Hepatocyte (in vitro differentiated cells): ENCODE measurements at regions not wholly inside any gene's neighbourhood (a gene's known extent, or its start where the extent isn't known, plus 50 kb on each side); places are given as distances from the start of the nearest gene placed in this dataset.

Source experiments
- DNase-seq: peaks from one replicate; pipeline ENCODE4 v3.0.0-alpha.2; 2016; ENCODE audit warnings: low spot score
- H2AFZ ChIP-seq: fragments of 200-600 bp; sonication (generic); 2 replicates; pipeline ENCODE4 v1.6.0; 2016; ENCODE audit warnings: antibody characterized with exemption, mild to moderate bottlenecking
- H3K27ac ChIP-seq: fragments of 200-600 bp; sonication (generic); 2 replicates; pipeline ENCODE4 v1.5.1; 2016; ENCODE audit warnings: mild to moderate bottlenecking
- H3K27me3 ChIP-seq: fragments of 200-600 bp; sonication (generic); 2 replicates; pipeline ENCODE4 v1.6.1; 2016
- H3K36me3 ChIP-seq: fragments of 200-600 bp; sonication (generic); replicated peaks from 2 replicates; pipeline ENCODE4 v1.5.1; 2016; ENCODE audit warnings: low read depth; ENCODE audit not compliant: insufficient read depth
- H3K4me1 ChIP-seq: fragments of 200-600 bp; sonication (generic); 2 replicates; pipeline ENCODE4 v1.5.1; 2016; ENCODE audit warnings: mild to moderate bottlenecking, moderate library complexity; ENCODE audit not compliant: insufficient read depth
- H3K4me2 ChIP-seq: fragments of 200-600 bp; sonication (generic); 2 replicates; pipeline ENCODE4 v1.6.0; 2016
- H3K4me3 ChIP-seq: fragments of 200-600 bp; sonication (generic); 2 replicates; pipeline ENCODE4 v1.5.1; 2016; ENCODE audit warnings: mild to moderate bottlenecking
- H3K79me2 ChIP-seq: fragments of 200-600 bp; sonication (generic); 2 replicates; pipeline ENCODE4 v1.6.0; 2017; ENCODE audit warnings: mild to moderate bottlenecking
- H3K9me2 ChIP-seq: fragments of 200-600 bp; sonication (generic); replicated peaks from 2 replicates; pipeline ENCODE4 v1.6.0; 2017; ENCODE audit warnings: mild to moderate bottlenecking; ENCODE audit not compliant: insufficient read depth
- H3K9me3 ChIP-seq: fragments of 200-600 bp; sonication (generic); 2 replicates; pipeline ENCODE4 v1.5.1; 2016; ENCODE audit warnings: low read depth, mild to moderate bottlenecking
- H4K20me1 ChIP-seq: fragments of 200-600 bp; sonication (generic); 2 replicates; pipeline ENCODE4 v1.6.0; 2016; ENCODE audit warnings: mild to moderate bottlenecking; ENCODE audit not compliant: insufficient read depth, poor library complexity, severe bottlenecking
- EZH2 ChIP-seq: fragments of 200-600 bp; sonication (generic); IDR thresholded peaks from 2 replicates; pipeline ENCODE4 v1.6.1; 2016; ENCODE audit warnings: antibody characterized with exemption, mild to moderate bottlenecking, borderline replicate concordance
- EZH2phosphoT487 ChIP-seq: fragments of 200-600 bp; sonication (generic); IDR thresholded peaks from one replicate; pipeline ENCODE4 v1.6.1; 2018; ENCODE audit warnings: antibody characterized with exemption, mild to moderate bottlenecking, low read depth, moderate library complexity; ENCODE audit not compliant: unreplicated experiment, severe bottlenecking
- WGBS: methylation state at CpG from one replicate; pipeline ENCODE4 v1.1.6; 2016; ENCODE audit warnings: low lambda C conversion rate; ENCODE audit errors: missing lambda C conversion rate; 5-methylcytosine and 5-hydroxymethylcytosine counted together
- TF ChIP-seq, protein P1 (sequence below): fragments of 200-600 bp; sonication (generic); IDR thresholded peaks from 2 replicates; pipeline ENCODE4 v1.5.1; 2016; ENCODE audit warnings: antibody characterized with exemption, mild to moderate bottlenecking; ENCODE audit not compliant: poor library complexity

DNA sequence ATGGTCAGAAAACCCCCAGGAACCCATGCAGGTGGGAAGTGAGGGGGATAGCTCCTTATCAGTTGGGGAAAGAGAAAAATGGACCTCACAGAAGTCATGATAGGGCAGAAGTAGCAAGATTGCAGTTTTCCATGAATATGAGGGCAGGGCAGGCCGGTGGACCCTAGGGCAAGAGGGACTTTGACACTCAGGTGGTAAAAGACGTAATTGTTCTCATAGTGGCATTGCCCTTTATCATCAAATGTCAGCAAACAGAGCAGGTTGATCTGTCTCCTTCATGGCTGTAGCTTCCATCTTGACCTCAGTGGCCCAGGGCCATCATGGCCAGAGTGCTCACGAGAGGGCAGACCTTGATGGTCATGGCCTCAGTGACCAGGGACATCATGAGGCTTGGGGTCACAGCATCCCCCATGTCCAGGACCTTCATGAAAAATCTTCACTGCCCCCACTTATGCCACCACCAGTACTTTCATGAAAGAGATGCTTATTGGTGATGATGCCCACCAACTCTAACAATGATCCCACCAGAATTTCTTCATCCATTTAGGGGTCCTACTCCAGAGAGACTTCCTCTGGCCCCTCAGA, 127.1 kb downstream of the SNX19 start:
- TF ChIP-seq, protein P1, sequence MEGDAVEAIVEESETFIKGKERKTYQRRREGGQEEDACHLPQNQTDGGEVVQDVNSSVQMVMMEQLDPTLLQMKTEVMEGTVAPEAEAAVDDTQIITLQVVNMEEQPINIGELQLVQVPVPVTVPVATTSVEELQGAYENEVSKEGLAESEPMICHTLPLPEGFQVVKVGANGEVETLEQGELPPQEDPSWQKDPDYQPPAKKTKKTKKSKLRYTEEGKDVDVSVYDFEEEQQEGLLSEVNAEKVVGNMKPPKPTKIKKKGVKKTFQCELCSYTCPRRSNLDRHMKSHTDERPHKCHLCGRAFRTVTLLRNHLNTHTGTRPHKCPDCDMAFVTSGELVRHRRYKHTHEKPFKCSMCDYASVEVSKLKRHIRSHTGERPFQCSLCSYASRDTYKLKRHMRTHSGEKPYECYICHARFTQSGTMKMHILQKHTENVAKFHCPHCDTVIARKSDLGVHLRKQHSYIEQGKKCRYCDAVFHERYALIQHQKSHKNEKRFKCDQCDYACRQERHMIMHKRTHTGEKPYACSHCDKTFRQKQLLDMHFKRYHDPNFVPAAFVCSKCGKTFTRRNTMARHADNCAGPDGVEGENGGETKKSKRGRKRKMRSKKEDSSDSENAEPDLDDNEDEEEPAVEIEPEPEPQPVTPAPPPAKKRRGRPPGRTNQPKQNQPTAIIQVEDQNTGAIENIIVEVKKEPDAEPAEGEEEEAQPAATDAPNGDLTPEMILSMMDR = no peak
- no peak for TF ChIP-seq EZH2phosphoT487
- no peaks in the 10 kb centered on the region for H4K20me1 ChIP-seq
- no peaks in the 10 kb centered on the region for H3K9me2 ChIP-seq
- H3K4me1 ChIP-seq = peaks cover 7% of the 10 kb centered on the region
- H3K27me3 ChIP-seq = no peaks in the 10 kb centered on the region
- no peaks in the 10 kb centered on the region for H3K36me3 ChIP-seq
- H2AFZ ChIP-seq = no peak overlapping the region
- H3K27ac ChIP-seq = no peak overlapping the region
- DNase-seq = no peak
- WGBS = 86% methylated on average over 3 of the region's 3 CpGs
- no peak overlapping the region for H3K4me3 ChIP-seq
- H3K79me2 ChIP-seq = no peaks in the 10 kb centered on the region
- no peaks in the 10 kb centered on the region for H3K9me3 ChIP-seq
- H3K4me2 ChIP-seq = no peak overlapping the region

DNA sequence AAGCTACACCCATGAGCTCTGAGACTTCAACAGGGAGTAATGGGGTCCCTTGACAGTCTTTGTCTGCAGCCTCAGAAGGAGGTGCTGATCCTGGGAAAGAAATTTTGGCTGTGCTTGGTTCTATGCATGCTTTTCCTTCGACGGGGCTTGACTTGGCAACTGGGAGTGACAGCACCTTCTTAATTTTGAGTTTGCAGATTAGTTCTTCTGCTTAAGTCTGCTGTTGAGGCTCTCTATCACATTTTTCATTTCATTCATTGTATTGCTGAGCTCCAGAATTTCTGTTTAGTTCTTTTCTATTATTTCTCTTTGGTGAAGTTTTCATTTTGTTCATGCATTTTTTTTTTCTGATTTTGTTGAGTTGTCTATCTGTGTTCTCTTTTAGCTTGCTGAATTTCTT, 125.6 kb downstream of the SNX19 start:
- Histone ChIP-seq H3K9me2 (no peaks in the 10 kb centered on the region), H3K4me3 (no peak overlapping the region), H3K4me1 (peaks cover 7% of the 10 kb centered on the region), H3K79me2 (no peaks in the 10 kb centered on the region), H4K20me1 (no peaks in the 10 kb centered on the region), H3K4me2 (no peak overlapping the region), H3K36me3 (no peaks in the 10 kb centered on the region), H2AFZ (no peak overlapping the region), H3K27me3 (no peaks in the 10 kb centered on the region), H3K9me3 (no peaks in the 10 kb centered on the region), H3K27ac (no peak overlapping the region)
- 98% methylated on average over 2 of the region's 2 CpGs for WGBS
- DNase-seq = no peak
- no peak for TF ChIP-seq EZH2
- TF ChIP-seq EZH2phosphoT487 = no peak
- TF ChIP-seq, protein P1 = no peak

DNA sequence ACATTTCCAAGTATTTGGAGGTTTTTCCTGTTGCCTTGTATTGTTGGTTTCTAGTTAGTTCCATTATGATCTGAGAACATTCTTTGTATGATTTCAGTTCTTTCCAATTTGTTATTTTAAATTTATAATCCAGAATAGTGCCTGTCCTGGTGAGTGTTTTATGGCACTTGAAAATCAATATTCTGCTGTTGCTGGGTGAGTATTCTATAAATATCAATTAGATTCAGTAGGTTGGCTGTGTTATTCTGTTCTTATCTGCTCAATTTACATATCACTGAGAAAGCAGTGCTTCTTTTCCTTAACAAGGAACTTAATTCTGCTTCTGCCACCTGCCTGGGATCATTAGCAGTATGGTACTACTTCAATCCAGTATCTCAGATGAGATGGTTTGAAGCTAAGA, 123.5 kb downstream of the SNX19 start:
- no peak overlapping the region for H2AFZ ChIP-seq
- H3K27me3 ChIP-seq = no peaks in the 10 kb centered on the region
- H3K36me3 ChIP-seq = no peaks in the 10 kb centered on the region
- no peak overlapping the region for H3K27ac ChIP-seq
- H3K4me2 ChIP-seq = no peak overlapping the region
- no peak for TF ChIP-seq EZH2
- no peak for TF ChIP-seq EZH2phosphoT487
- TF ChIP-seq, protein P1 = no peak
- H3K9me3 ChIP-seq = no peaks in the 10 kb centered on the region
- H3K9me2 ChIP-seq = no peaks in the 10 kb centered on the region
- no peaks in the 10 kb centered on the region for H4K20me1 ChIP-seq
- DNase-seq = no peak
- H3K4me3 ChIP-seq = no peak overlapping the region
- no peaks in the 10 kb centered on the region for H3K4me1 ChIP-seq
- H3K79me2 ChIP-seq = no peaks in the 10 kb centered on the region

DNA sequence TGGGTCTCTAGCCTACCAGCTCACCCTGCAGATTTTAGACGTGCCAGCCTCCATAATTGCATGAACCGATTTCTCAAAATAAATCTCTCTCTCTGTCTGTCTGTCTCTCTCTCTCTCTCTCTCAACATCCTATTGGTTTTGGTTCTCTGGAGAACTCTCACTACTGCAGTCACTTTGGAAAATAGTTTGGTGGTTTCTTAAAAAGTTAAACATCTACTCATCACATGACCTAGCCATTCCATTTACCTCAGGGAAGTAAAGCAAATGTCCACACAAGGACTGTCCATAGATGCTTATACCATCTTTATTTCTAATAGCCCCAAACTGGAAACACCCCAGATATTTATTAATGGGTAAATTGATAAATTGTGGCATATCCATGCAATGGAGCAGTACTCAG, 119.5 kb downstream of the SNX19 start:
- Histone ChIP-seq H3K9me3 (no peaks in the 10 kb centered on the region), H3K79me2 (no peaks in the 10 kb centered on the region), H2AFZ (no peak overlapping the region), H4K20me1 (no peaks in the 10 kb centered on the region), H3K27ac (no peak overlapping the region), H3K4me2 (no peak overlapping the region), H3K36me3 (no peaks in the 10 kb centered on the region), H3K4me1 (no peaks in the 10 kb centered on the region), H3K9me2 (no peaks in the 10 kb centered on the region), H3K4me3 (no peak overlapping the region), H3K27me3 (no peaks in the 10 kb centered on the region)
- no peak for TF ChIP-seq EZH2
- DNase-seq = no peak
- WGBS = 93% methylated on average over 2 of the region's 2 CpGs
